SIG-M5 treated with dmso at 0.1 percent for 504 hours (cell line): ENCODE measurements at regions not wholly inside any gene's neighbourhood (a gene's known extent, or its start where the extent isn't known, plus 50 kb on each side); places are given as distances from the start of the nearest gene placed in this dataset.

Source experiments
- DNase-seq: peaks from one replicate; lab custom pipeline; 2025; ENCODE audit not compliant: unreplicated experiment; lab: John Stamatoyannopoulos, UW

GRCh38 chr16:76164970-76165558 is 112.1 kb upstream of the CNTNAP4 start:
- DNase-seq = no peak

- no peak for DNase-seq
Measured at GRCh38 chr16:76175718-76176117, 101.5 kb upstream of the CNTNAP4 start.

- DNase-seq = no peak
Measured at GRCh38 chr16:76176153-76176552, 101.0 kb upstream of the CNTNAP4 start.

- DNase-seq = no peak
Measured at GRCh38 chr16:76176616-76177015, 100.6 kb upstream of the CNTNAP4 start.

GRCh38 chr16:76182041-76182635 is 95.1 kb upstream of the CNTNAP4 start:
- no peak for DNase-seq

- DNase-seq = no peak
Measured at GRCh38 chr16:76183647-76184046, 93.6 kb upstream of the CNTNAP4 start.

- DNase-seq = no peak
Measured at GRCh38 chr16:76190057-76190456, 87.1 kb upstream of the CNTNAP4 start.

GRCh38 chr16:76190480-76190879 is 86.7 kb upstream of the CNTNAP4 start:
- no peak for DNase-seq

GRCh38 chr16:76193906-76194615 is 83.1 kb upstream of the CNTNAP4 start:
- no peak for DNase-seq

GRCh38 chr16:76194616-76195015 is 82.6 kb upstream of the CNTNAP4 start:
- DNase-seq = no peak

- no peak for DNase-seq
Measured at GRCh38 chr16:76195056-76195455, 82.1 kb upstream of the CNTNAP4 start.

- DNase-seq = no peak
Measured at GRCh38 chr16:76195648-76196047, 81.6 kb upstream of the CNTNAP4 start.

- no peak for DNase-seq
Measured at GRCh38 chr16:76197900-76198299, 79.3 kb upstream of the CNTNAP4 start.

- no peak for DNase-seq
Measured at GRCh38 chr16:76199681-76200220, 77.5 kb upstream of the CNTNAP4 start.

- DNase-seq = no peak
Measured at GRCh38 chr16:76201385-76201784, 75.8 kb upstream of the CNTNAP4 start.

GRCh38 chr16:76204249-76204648 is 73.0 kb upstream of the CNTNAP4 start:
- no peak for DNase-seq

GRCh38 chr16:76207270-76207669 is 69.9 kb upstream of the CNTNAP4 start:
- no peak for DNase-seq

GRCh38 chr16:76210157-76210556 is 67.0 kb upstream of the CNTNAP4 start:
- DNase-seq = no peak

GRCh38 chr16:76213860-76214259 is 63.3 kb upstream of the CNTNAP4 start:
- DNase-seq = no peak

- no peak for DNase-seq
Measured at GRCh38 chr16:76214856-76215255, 62.3 kb upstream of the CNTNAP4 start.

GRCh38 chr16:76222087-76222486 is 55.1 kb upstream of the CNTNAP4 start:
- DNase-seq = no peak

- DNase-seq = no peak
Measured at GRCh38 chr16:76222853-76223252, 54.3 kb upstream of the CNTNAP4 start.
